ENCODE measurements at regions not wholly inside any gene's neighbourhood (a gene's known extent, or its start where the extent isn't known, plus 50 kb on each side); places are given as distances from the start of the nearest gene placed in this dataset.

- TF ChIP-seq CTCF (conservative IDR thresholded peaks at IDR 0.05; ENCODE audit: low read depth in 2 of 2), result no peak
- no peak for TF ChIP-seq ETS1 (IDR thresholded peaks at IDR 0.05)
Observed at GRCh38 chr5:116718317-116718716, 143.7 kb upstream of the SEMA6A start.

Data from GM23338 (cell line).